ENCODE measurements at regions not wholly inside any gene's neighbourhood (a gene's known extent, or its start where the extent isn't known, plus 50 kb on each side); places are given as distances from the start of the nearest gene placed in this dataset.

DNA sequence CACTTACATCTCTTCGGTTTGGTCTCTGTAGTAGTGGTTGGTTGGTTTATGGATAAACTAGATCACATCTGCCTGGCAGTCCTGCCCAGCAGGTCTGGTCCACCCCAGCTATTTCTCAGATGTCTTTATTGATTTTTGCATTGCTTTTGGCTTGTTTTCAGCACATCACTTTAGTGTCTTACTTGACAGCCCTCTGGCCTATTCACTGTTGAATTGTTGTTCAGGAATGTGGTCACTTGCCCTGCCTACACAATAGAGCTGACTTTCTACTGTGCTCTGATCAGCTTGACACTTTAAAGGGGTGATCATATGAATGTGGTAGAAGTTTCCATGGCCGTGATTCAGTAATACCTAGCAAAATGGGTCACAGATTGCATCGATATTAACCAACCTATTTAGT, 719.2 kb upstream of the LRRN3 start:
- ChIA-PET CTCF (no interaction called here), POLR2A (no interaction called here)
- H3K36me3 ChIP-seq (ENCODE audit: control insufficient read depth in 2 of 2, insufficient read depth in 1 of 2, low read length in 2 of 2), result no peaks in the 10 kb centered on the region
- H3K4me3 ChIP-seq (ENCODE audit: low read depth, low read length), result no peak overlapping the region
- TF ChIP-seq ZSCAN23 (tag by site-specific recombination; IDR thresholded peaks at IDR 0.05), result no peak
- TF ChIP-seq, protein P1, sequence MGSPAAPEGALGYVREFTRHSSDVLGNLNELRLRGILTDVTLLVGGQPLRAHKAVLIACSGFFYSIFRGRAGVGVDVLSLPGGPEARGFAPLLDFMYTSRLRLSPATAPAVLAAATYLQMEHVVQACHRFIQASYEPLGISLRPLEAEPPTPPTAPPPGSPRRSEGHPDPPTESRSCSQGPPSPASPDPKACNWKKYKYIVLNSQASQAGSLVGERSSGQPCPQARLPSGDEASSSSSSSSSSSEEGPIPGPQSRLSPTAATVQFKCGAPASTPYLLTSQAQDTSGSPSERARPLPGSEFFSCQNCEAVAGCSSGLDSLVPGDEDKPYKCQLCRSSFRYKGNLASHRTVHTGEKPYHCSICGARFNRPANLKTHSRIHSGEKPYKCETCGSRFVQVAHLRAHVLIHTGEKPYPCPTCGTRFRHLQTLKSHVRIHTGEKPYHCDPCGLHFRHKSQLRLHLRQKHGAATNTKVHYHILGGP (tag by site-specific recombination; IDR thresholded peaks at IDR 0.05), result no peak
- TF ChIP-seq ZNF48 (tag by site-specific recombination; IDR thresholded peaks at IDR 0.05), result no peak
- no peak for TF ChIP-seq ZNF248 (tag by site-specific recombination; IDR thresholded peaks at IDR 0.05)
- TF ChIP-seq ZNF837 (tag by site-specific recombination; IDR thresholded peaks at IDR 0.05), result no peak
- no peak for TF ChIP-seq TRIM28 (IDR thresholded peaks at IDR 0.05; ENCODE audit: borderline replicate concordance, low read length)
- TF ChIP-seq, protein P2, sequence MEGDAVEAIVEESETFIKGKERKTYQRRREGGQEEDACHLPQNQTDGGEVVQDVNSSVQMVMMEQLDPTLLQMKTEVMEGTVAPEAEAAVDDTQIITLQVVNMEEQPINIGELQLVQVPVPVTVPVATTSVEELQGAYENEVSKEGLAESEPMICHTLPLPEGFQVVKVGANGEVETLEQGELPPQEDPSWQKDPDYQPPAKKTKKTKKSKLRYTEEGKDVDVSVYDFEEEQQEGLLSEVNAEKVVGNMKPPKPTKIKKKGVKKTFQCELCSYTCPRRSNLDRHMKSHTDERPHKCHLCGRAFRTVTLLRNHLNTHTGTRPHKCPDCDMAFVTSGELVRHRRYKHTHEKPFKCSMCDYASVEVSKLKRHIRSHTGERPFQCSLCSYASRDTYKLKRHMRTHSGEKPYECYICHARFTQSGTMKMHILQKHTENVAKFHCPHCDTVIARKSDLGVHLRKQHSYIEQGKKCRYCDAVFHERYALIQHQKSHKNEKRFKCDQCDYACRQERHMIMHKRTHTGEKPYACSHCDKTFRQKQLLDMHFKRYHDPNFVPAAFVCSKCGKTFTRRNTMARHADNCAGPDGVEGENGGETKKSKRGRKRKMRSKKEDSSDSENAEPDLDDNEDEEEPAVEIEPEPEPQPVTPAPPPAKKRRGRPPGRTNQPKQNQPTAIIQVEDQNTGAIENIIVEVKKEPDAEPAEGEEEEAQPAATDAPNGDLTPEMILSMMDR (tag by site-specific recombination; IDR thresholded peaks at IDR 0.05), result no peak
- no peak for TF ChIP-seq ZNF24 (tag by site-specific recombination; IDR thresholded peaks at IDR 0.05)
- no peak overlapping the region for H3K27ac ChIP-seq (ENCODE audit: extremely low read depth, low read depth, low read length)
- H3K9me3 ChIP-seq (ENCODE audit: control insufficient read depth, insufficient read depth, low read depth, low read length), result no peaks in the 10 kb centered on the region
- no peaks in the 10 kb centered on the region for H3K4me1 ChIP-seq (ENCODE audit: control insufficient read depth, insufficient read depth, low read length)

DNA sequence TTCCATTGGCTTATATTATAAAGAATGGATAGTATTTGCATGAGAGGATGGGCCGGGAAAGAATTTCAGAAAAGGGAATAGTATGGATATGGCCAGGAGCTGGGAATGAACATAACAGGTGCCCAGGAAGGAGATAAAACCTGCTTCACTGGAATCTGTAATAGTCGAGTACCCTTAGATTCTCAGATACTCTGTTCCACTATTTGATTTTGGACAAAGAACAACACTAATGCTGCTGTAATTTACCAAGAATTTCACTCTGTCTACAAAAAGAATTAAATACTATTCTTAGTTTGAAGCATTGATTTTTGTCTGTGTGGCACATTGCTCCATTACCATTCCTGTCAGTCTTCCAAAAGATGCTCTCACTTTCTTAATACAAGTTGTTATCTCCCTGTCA, 718.2 kb upstream of the LRRN3 start:
- no peak overlapping the region for H3K4me3 ChIP-seq (ENCODE audit: low read depth, low read length)
- TF ChIP-seq ZNF521 (tag by site-specific recombination; IDR thresholded peaks at IDR 0.05) (no peak), ZNF548 (tag by site-specific recombination; IDR thresholded peaks at IDR 0.05) (no peak), ZNF837 (tag by site-specific recombination; IDR thresholded peaks at IDR 0.05) (no peak), ZNF416 (tag by site-specific recombination; IDR thresholded peaks at IDR 0.05) (no peak), ZFP37 (tag by site-specific recombination; IDR thresholded peaks at IDR 0.05) (no peak), MEIS1 (CRISPR knock-in tag; IDR thresholded peaks at IDR 0.05; ENCODE audit: borderline replicate concordance) (no peak)
- CTCF ChIA-PET, result no interaction called here

DNA sequence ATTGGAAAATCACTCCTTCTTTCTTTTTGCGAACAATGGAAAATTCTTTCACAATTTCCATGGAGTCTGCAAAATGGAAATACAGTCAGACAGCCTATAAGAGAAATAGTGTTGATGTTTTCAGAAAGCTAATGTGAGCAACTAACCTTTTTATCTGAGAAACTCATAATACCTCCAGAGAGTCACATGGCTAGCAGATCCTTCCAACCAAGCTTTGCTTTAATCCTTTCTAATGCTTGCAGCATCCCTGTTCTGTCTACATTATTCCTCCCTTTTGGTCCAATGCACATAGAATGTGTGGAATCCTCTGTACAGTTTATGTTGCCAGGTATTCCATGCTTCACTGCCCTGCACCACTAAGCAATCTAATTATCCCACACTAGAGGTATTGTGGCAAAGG, 717.5 kb upstream of the LRRN3 start:
- no peaks in the 10 kb centered on the region for H3K36me3 ChIP-seq (ENCODE audit: control insufficient read depth in 2 of 2, insufficient read depth in 1 of 2, low read length in 2 of 2)
- no peaks in the 10 kb centered on the region for H3K4me1 ChIP-seq (ENCODE audit: control insufficient read depth, insufficient read depth, low read length)
- H3K27ac ChIP-seq (ENCODE audit: extremely low read depth, low read depth, low read length), result no peak overlapping the region
- no peaks in the 10 kb centered on the region for H3K9me3 ChIP-seq (ENCODE audit: control insufficient read depth, insufficient read depth, low read depth, low read length)
- ChIA-PET CTCF (no interaction called here), POLR2A (no interaction called here)
- no peak overlapping the region for H3K4me3 ChIP-seq (ENCODE audit: low read depth, low read length)
- TF ChIP-seq ZFP41 (tag by site-specific recombination; IDR thresholded peaks at IDR 0.05; ENCODE audit: borderline replicate concordance) (no peak), ZNF16 (tag by site-specific recombination; IDR thresholded peaks at IDR 0.05; ENCODE audit: low read depth) (no peak), ZFHX2 (tag by site-specific recombination; conservative IDR thresholded peaks at IDR 0.05) (no peak), KLF9 (tag by site-specific recombination; IDR thresholded peaks at IDR 0.05; ENCODE audit: low read depth) (no peak), ZNF510 (tag by site-specific recombination; IDR thresholded peaks at IDR 0.05; ENCODE audit: insufficient replicate concordance) (no peak), ZIC2 (tag by site-specific recombination; IDR thresholded peaks at IDR 0.05) (no peak), REPIN1 (tag by site-specific recombination; IDR thresholded peaks at IDR 0.05; ENCODE audit: low read depth) (no peak), ZNF76 (tag by site-specific recombination; IDR thresholded peaks at IDR 0.05; ENCODE audit: borderline replicate concordance, low read depth) (no peak), ZNF48 (tag by site-specific recombination; IDR thresholded peaks at IDR 0.05) (no peak)
- TF ChIP-seq, protein P3, sequence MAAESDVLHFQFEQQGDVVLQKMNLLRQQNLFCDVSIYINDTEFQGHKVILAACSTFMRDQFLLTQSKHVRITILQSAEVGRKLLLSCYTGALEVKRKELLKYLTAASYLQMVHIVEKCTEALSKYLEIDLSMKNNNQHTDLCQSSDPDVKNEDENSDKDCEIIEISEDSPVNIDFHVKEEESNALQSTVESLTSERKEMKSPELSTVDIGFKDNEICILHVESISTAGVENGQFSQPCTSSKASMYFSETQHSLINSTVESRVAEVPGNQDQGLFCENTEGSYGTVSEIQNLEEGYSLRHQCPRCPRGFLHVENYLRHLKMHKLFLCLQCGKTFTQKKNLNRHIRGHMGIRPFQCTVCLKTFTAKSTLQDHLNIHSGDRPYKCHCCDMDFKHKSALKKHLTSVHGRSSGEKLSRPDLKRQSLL (tag by site-specific recombination; IDR thresholded peaks at IDR 0.05), result no peak

More for the DNA sequence above, 718.2 kb upstream of the LRRN3 start:
- Histone ChIP-seq H3K9me3 (ENCODE audit: control insufficient read depth, insufficient read depth, low read depth, low read length) (no peaks in the 10 kb centered on the region), H3K4me1 (ENCODE audit: control insufficient read depth, insufficient read depth, low read length) (no peaks in the 10 kb centered on the region), H3K27ac (ENCODE audit: extremely low read depth, low read depth, low read length) (no peak overlapping the region), H3K36me3 (ENCODE audit: control insufficient read depth in 2 of 2, insufficient read depth in 1 of 2, low read length in 2 of 2) (no peaks in the 10 kb centered on the region)
- POLR2A ChIA-PET, result no interaction called here
